DOHH2 (cell line): ENCODE measurements at regions not wholly inside any gene's neighbourhood (a gene's known extent, or its start where the extent isn't known, plus 50 kb on each side); places are given as distances from the start of the nearest gene placed in this dataset.
A peak's percentile ranks its signal among the peaks of the same experiment; 100 is the strongest.

Experiments
- H3F3A ChIP-seq: fragments of 200-600 bp; sonication (generic), shearing (Covaris generic); 2 replicates; pipeline ENCODE4 v1.6.0; 2016; ENCODE audit warnings: antibody characterized with exemption, mild to moderate bottlenecking; ENCODE audit not compliant: control insufficient read depth, insufficient read depth
- H3K27ac ChIP-seq: fragments of 200-600 bp; sonication (generic); 2 replicates; pipeline ENCODE4 v1.5.1; 2014; ENCODE audit warnings: low read depth, mild to moderate bottlenecking, low read length, moderate library complexity
- H3K27me3 ChIP-seq: fragments of 200-600 bp; sonication (generic); 2 replicates; pipeline ENCODE4 v1.6.1; 2014; ENCODE audit warnings: mild to moderate bottlenecking, low read length, mixed read lengths; ENCODE audit not compliant: control insufficient read depth
- H3K36me3 ChIP-seq: fragments of 200-600 bp; sonication (generic); 2 replicates; pipeline ENCODE4 v1.6.1; 2014; ENCODE audit warnings: mild to moderate bottlenecking, low read length, moderate library complexity, mixed read lengths; ENCODE audit not compliant: control insufficient read depth
- H3K4me1 ChIP-seq: fragments of 200-600 bp; sonication (generic); 2 replicates; pipeline ENCODE4 v1.6.1; 2014; ENCODE audit warnings: mild to moderate bottlenecking, low read length, mixed read lengths; ENCODE audit not compliant: control insufficient read depth
- H3K4me2 ChIP-seq: fragments of 200-600 bp; sonication (generic); 2 replicates; pipeline ENCODE4 v1.6.0; 2014; ENCODE audit warnings: mild to moderate bottlenecking, low read length, moderate library complexity
- H3K4me3 ChIP-seq: fragments of 200-600 bp; sonication (generic); 2 replicates; pipeline ENCODE4 v1.5.1; 2014; ENCODE audit warnings: mild to moderate bottlenecking, low read length, mixed read lengths
- H3K79me2 ChIP-seq: fragments of 200-600 bp; sonication (generic); 2 replicates; pipeline ENCODE4 v1.6.1; 2014; ENCODE audit warnings: mild to moderate bottlenecking, low read length, mixed read lengths; ENCODE audit not compliant: control insufficient read depth
- H3K9me2 ChIP-seq: fragments of 200-600 bp; sonication (generic); replicated peaks from 2 replicates; pipeline ENCODE4 v1.6.1; 2014; ENCODE audit warnings: mild to moderate bottlenecking, low read length, mixed read lengths; ENCODE audit not compliant: control insufficient read depth
- H3K9me3 ChIP-seq: fragments of 200-600 bp; sonication (generic); 2 replicates; pipeline ENCODE4 v1.6.1; 2014; ENCODE audit warnings: antibody characterized with exemption, low read length, mixed read lengths; ENCODE audit not compliant: control insufficient read depth, insufficient read depth
- H4K20me1 ChIP-seq: fragments of 200-600 bp; sonication (generic); 2 replicates; pipeline ENCODE4 v1.6.0; 2014; ENCODE audit warnings: low read depth, mild to moderate bottlenecking, antibody characterized with exemption, low read length, moderate library complexity; ENCODE audit not compliant: control insufficient read depth, insufficient read depth
- CTCF ChIP-seq: fragments of 200-600 bp; sonication (generic); IDR thresholded peaks from one replicate; pipeline ENCODE4 v1.5.1; 2014; ENCODE audit warnings: antibody characterized with exemption, mild to moderate bottlenecking, low read depth, low read length; ENCODE audit not compliant: poor library complexity, severe bottlenecking
- EZH2phosphoT487 ChIP-seq: fragments of 200-600 bp; sonication (generic); IDR thresholded peaks from 2 replicates; pipeline ENCODE4 v1.6.1; 2017; ENCODE audit warnings: borderline replicate concordance, mild to moderate bottlenecking, antibody characterized with exemption, low read length, moderate library complexity, mixed read lengths

GRCh38 chr9:109971226-109971625 is 191.2 kb downstream of the PALM2AKAP2 start:
- H3K27ac ChIP-seq = peak overlapping the region; percentile 96
- H3K4me3 ChIP-seq = peak overlapping the region; percentile 57
- H4K20me1 ChIP-seq = no peaks in the 10 kb centered on the region
- TF ChIP-seq EZH2phosphoT487 = no peak
- TF ChIP-seq CTCF = no peak
- no peaks in the 10 kb centered on the region for H3K9me3 ChIP-seq
- peaks cover 7% of the 10 kb centered on the region; the same call in 1 of the 2 replicates for H3K36me3 ChIP-seq
- H3K9me2 ChIP-seq = no peaks in the 10 kb centered on the region
- peaks cover 89% of the 10 kb centered on the region for H3K4me1 ChIP-seq
- H3K4me2 ChIP-seq = peak overlapping the region; percentile 81
- peaks cover 38% of the 10 kb centered on the region for H3F3A ChIP-seq
- no peaks in the 10 kb centered on the region for H3K27me3 ChIP-seq
- no peaks in the 10 kb centered on the region for H3K79me2 ChIP-seq

- Histone ChIP-seq H3K4me2 (peak overlapping the region; percentile 81), H3K9me3 (no peaks in the 10 kb centered on the region), H3K27me3 (no peaks in the 10 kb centered on the region), H4K20me1 (no peaks in the 10 kb centered on the region), H3F3A (peaks cover 31% of the 10 kb centered on the region), H3K36me3 (peaks cover 7% of the 10 kb centered on the region; the same call in 1 of the 2 replicates), H3K27ac (peak overlapping the region; percentile 96), H3K9me2 (no peaks in the 10 kb centered on the region), H3K4me1 (peaks cover 86% of the 10 kb centered on the region), H3K79me2 (no peaks in the 10 kb centered on the region), H3K4me3 (peak overlapping the region; percentile 57)
- TF ChIP-seq CTCF (peak; percentile 80), EZH2phosphoT487 (no peak)
Observed at GRCh38 chr9:109972026-109972882, 192.3 kb downstream of the PALM2AKAP2 start.

- H3K27ac ChIP-seq = peak overlapping the region; percentile 96
- no peaks in the 10 kb centered on the region for H3K27me3 ChIP-seq
- no peaks in the 10 kb centered on the region for H3K79me2 ChIP-seq
- H3K36me3 ChIP-seq = peaks cover 7% of the 10 kb centered on the region; the same call in 1 of the 2 replicates
- peaks cover 81% of the 10 kb centered on the region for H3K4me1 ChIP-seq
- H3K9me3 ChIP-seq = no peaks in the 10 kb centered on the region
- peak overlapping the region; percentile 81 for H3K4me2 ChIP-seq
- no peak for TF ChIP-seq EZH2phosphoT487
- TF ChIP-seq CTCF = no peak
- peaks cover 24% of the 10 kb centered on the region for H3F3A ChIP-seq
- peak overlapping the region; percentile 57 for H3K4me3 ChIP-seq
- H3K9me2 ChIP-seq = no peaks in the 10 kb centered on the region
- H4K20me1 ChIP-seq = no peaks in the 10 kb centered on the region
Observed at GRCh38 chr9:109973336-109973735, 193.3 kb downstream of the PALM2AKAP2 start.
